Coronary artery (tissue), 2 donors: ENCODE measurements at regions not wholly inside any gene's neighbourhood (a gene's known extent, or its start where the extent isn't known, plus 50 kb on each side); places are given as distances from the start of the nearest gene placed in this dataset.

ENCODE experiments used
- DNase-seq: peaks from one replicate; pipeline ENCODE4 v3.0.0-alpha.2; 2017; ENCODE audit warnings: low spot score
- H3K27ac ChIP-seq, 2 donors: fragments of 200-600 bp; sonication (generic); one replicate each; pipeline ENCODE4 v1.5.1; 2016 to 2019
- H3K4me3 ChIP-seq: fragments of 200-600 bp; sonication (generic); 2 replicates; pipeline ENCODE4 v1.5.1; 2016; ENCODE audit warnings: mild to moderate bottlenecking, moderate library complexity
- CTCF ChIP-seq: fragments of 200-600 bp; sonication (generic); IDR thresholded peaks from one replicate; pipeline ENCODE4 v1.5.1; 2019; ENCODE audit warnings: antibody characterized with exemption

GRCh38 chr11:134654161-134654915 lies 242.3 kb upstream of the B3GAT1 start:
- Histone ChIP-seq H3K27ac (no peak overlapping the region), H3K4me3 (no peak overlapping the region)
- TF ChIP-seq CTCF = no peak
- no peak for DNase-seq

DNA sequence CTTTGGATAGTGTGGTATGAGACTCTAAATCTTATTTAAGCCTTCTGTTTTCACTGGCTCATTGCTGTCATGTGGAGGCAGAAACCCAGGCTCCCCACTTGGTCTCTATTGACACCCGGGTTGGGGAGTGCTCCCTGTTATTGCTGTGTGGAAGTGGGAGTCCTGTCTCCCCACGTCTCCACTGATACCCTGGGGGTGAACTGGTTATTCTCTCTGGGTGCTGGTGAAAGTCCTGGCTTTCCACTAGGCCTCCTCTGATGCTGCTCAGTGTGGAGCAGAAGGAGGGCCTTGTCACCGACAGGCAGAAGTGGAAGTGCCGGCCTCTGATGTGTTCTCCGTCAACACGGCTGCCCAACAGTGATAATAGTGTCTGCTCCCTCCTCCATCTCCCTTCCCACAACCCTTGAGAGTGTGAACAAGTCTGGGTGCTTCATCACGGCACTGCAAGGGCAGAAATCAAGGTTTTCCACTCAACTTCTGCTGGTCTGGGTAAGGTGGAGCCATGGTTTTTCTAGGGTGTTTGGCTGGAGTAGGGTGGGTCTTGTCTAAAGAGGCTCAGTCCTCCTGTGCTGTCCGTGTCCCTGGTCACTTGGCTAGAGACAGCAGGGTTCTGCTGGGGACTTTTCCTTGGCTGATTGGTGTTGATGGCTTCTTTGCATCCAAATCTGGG lies 240.7 kb upstream of the B3GAT1 start:
- TF ChIP-seq CTCF = no peak
- peak; percentile 46 for DNase-seq

GRCh38 chr11:134647066-134647743 lies 235.2 kb upstream of the B3GAT1 start:
- no peak overlapping the region for H3K27ac ChIP-seq
- no peak overlapping the region for H3K4me3 ChIP-seq
- DNase-seq = peak; percentile 52
- no peak for TF ChIP-seq CTCF

More for the DNA sequence above, 240.7 kb upstream of the B3GAT1 start:
- H3K4me3 ChIP-seq = no peak overlapping the region
- no peak overlapping the region for H3K27ac ChIP-seq

GRCh38 chr11:134646561-134646960 lies 234.5 kb upstream of the B3GAT1 start:
- no peak for TF ChIP-seq CTCF
- Histone ChIP-seq H3K27ac (no peak overlapping the region), H3K4me3 (no peak overlapping the region)
- DNase-seq = no peak

- Histone ChIP-seq H3K4me3 (no peak overlapping the region), H3K27ac (no peak overlapping the region)
- TF ChIP-seq CTCF = no peak
- no peak for DNase-seq
Measured at GRCh38 chr11:134645576-134645975, 233.5 kb upstream of the B3GAT1 start.

GRCh38 chr11:134644476-134645456 lies 232.7 kb upstream of the B3GAT1 start:
- H3K4me3 ChIP-seq = no peak overlapping the region
- DNase-seq = peak; percentile 52
- no peak overlapping the region for H3K27ac ChIP-seq
- no peak for TF ChIP-seq CTCF
